ENCODE measurements at regions not wholly inside any gene's neighbourhood (a gene's known extent, or its start where the extent isn't known, plus 50 kb on each side); places are given as distances from the start of the nearest gene placed in this dataset.

GRCh38 chr2:84181927-84182326 lies 277.2 kb downstream of the SUCLG1 start:
- no peak for TF ChIP-seq CTCF (conservative IDR thresholded peaks at IDR 0.05; ENCODE audit: low read length)
- TF ChIP-seq EZH2phosphoT487 (IDR thresholded peaks at IDR 0.05; ENCODE audit: borderline replicate concordance) = no peak

All from Loucy (cell line).